ENCODE measurements at regions not wholly inside any gene's neighbourhood (a gene's known extent, or its start where the extent isn't known, plus 50 kb on each side); places are given as distances from the start of the nearest gene placed in this dataset.

DNA sequence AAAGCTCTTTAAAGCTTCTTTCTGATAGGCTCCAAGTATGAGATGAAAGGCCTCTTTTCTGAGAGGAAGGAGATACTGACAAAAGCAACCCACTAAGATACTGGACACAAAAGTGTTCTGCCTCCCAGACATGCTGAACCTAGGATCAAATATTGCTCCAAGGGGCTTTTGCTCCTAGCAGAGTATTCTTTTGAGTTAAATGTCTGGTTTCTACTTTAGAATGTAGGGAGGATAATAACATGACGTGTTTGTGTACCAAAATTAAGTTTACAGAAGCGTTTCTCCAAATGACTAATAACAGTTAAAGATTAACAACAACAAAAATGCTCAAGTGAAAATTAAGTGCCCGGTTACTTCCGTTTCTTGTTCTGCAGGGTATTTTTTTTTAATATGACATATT, 2293.3 kb upstream of the C9orf72 start:
- peaks cover 3% of the 10 kb centered on the region; the same call in 1 of the 2 replicates for H3K9me2 ChIP-seq (ENCODE audit: low read depth, low read length)
- H3F3A ChIP-seq (ENCODE audit: insufficient read depth, low read length) = no peaks in the 10 kb centered on the region
- H3K79me2 ChIP-seq (ENCODE audit: insufficient read depth, low read length) = no peaks in the 10 kb centered on the region
- H3K4me3 ChIP-seq (ENCODE audit: low read depth, low read length, poor library complexity, severe bottlenecking) = no peak overlapping the region
- no peak overlapping the region for H2AFZ ChIP-seq (ENCODE audit: low read length)
- no peaks in the 10 kb centered on the region for H4K20me1 ChIP-seq (ENCODE audit: insufficient read depth, low read length)
- H3K9ac ChIP-seq (ENCODE audit: low read length) = no peak overlapping the region
- no peak for TF ChIP-seq EZH2 (IDR thresholded peaks at IDR 0.05; ENCODE audit: borderline replicate concordance, low read length)
- TF ChIP-seq, protein P1, sequence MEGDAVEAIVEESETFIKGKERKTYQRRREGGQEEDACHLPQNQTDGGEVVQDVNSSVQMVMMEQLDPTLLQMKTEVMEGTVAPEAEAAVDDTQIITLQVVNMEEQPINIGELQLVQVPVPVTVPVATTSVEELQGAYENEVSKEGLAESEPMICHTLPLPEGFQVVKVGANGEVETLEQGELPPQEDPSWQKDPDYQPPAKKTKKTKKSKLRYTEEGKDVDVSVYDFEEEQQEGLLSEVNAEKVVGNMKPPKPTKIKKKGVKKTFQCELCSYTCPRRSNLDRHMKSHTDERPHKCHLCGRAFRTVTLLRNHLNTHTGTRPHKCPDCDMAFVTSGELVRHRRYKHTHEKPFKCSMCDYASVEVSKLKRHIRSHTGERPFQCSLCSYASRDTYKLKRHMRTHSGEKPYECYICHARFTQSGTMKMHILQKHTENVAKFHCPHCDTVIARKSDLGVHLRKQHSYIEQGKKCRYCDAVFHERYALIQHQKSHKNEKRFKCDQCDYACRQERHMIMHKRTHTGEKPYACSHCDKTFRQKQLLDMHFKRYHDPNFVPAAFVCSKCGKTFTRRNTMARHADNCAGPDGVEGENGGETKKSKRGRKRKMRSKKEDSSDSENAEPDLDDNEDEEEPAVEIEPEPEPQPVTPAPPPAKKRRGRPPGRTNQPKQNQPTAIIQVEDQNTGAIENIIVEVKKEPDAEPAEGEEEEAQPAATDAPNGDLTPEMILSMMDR (IDR thresholded peaks at IDR 0.05; ENCODE audit: low read length) = no peak
- no peaks in the 10 kb centered on the region for H3K9me3 ChIP-seq (ENCODE audit: low read length)
- H3K27ac ChIP-seq (ENCODE audit: low read depth, low read length, poor library complexity, severe bottlenecking) = no peak overlapping the region
- H3K27me3 ChIP-seq (ENCODE audit: insufficient read depth, low read length) = no peaks in the 10 kb centered on the region
- no peaks in the 10 kb centered on the region for H3K4me1 ChIP-seq (ENCODE audit: insufficient read depth, low read length, severe bottlenecking)
- no peak overlapping the region for H3K4me2 ChIP-seq (ENCODE audit: low read length)
- no peaks in the 10 kb centered on the region for H3K36me3 ChIP-seq (ENCODE audit: insufficient read depth, low read length)

DNA sequence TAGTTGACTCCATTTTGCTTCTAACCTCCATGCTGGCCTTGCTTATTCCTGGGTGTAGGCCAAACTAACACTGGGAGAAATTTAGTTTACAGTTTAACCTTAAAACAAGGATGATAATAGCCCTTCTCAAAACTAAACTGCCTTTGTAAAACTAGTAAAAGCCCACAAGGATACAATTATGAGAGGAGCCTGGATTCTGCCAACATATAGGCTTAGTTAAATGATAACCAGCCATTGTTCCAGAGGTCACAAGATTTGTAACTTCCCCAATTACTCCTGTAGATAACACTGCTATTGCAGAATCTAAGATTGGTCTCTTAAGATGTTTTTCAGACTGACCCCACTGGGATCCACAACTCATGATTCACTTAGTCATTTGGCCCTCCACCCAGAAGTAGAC, 2300.3 kb upstream of the C9orf72 start:
- Histone ChIP-seq H3K9ac (ENCODE audit: low read length) (no peak overlapping the region), H3K79me2 (ENCODE audit: insufficient read depth, low read length) (no peaks in the 10 kb centered on the region), H3K4me2 (ENCODE audit: low read length) (no peak overlapping the region)

DNA sequence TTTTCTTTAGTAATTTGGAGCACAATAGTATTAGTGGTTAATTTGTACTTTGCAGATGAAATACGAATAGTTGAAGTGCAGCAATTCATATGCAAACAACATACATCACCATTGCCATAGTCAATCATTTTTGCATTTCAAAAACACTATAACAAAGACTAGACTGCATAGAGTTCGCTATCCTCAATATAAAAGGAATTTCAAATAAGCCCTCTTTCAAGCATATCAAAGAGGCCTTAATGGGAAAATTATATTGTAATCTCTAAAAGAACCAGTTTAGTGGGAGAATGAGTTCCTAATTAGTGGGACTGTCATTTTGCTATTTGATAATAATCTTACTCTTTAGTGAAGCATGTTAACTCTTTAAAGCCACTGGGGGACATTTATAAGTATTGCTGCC, 2302.3 kb upstream of the C9orf72 start:
- no peaks in the 10 kb centered on the region for H4K20me1 ChIP-seq (ENCODE audit: insufficient read depth, low read length)
- H3K27me3 ChIP-seq (ENCODE audit: insufficient read depth, low read length) = no peaks in the 10 kb centered on the region
- no peaks in the 10 kb centered on the region for H3K9me3 ChIP-seq (ENCODE audit: low read length)
- no peak overlapping the region for H3K4me3 ChIP-seq (ENCODE audit: low read depth, low read length, poor library complexity, severe bottlenecking)
- H3K79me2 ChIP-seq (ENCODE audit: insufficient read depth, low read length) = no peaks in the 10 kb centered on the region
- no peaks in the 10 kb centered on the region for H3K9me2 ChIP-seq (ENCODE audit: low read depth, low read length)
- no peak overlapping the region for H3K4me2 ChIP-seq (ENCODE audit: low read length)
- no peak for TF ChIP-seq EZH2 (IDR thresholded peaks at IDR 0.05; ENCODE audit: borderline replicate concordance, low read length)
- TF ChIP-seq, protein P1 (IDR thresholded peaks at IDR 0.05; ENCODE audit: low read length) = no peak
- H3F3A ChIP-seq (ENCODE audit: insufficient read depth, low read length) = no peaks in the 10 kb centered on the region
- H3K9ac ChIP-seq (ENCODE audit: low read length) = no peak overlapping the region
- no peaks in the 10 kb centered on the region for H3K36me3 ChIP-seq (ENCODE audit: insufficient read depth, low read length)
- no peak overlapping the region for H3K27ac ChIP-seq (ENCODE audit: low read depth, low read length, poor library complexity, severe bottlenecking)
- H2AFZ ChIP-seq (ENCODE audit: low read length) = no peak overlapping the region
- no peaks in the 10 kb centered on the region for H3K4me1 ChIP-seq (ENCODE audit: insufficient read depth, low read length, severe bottlenecking)

More for the DNA sequence above, 2300.3 kb upstream of the C9orf72 start:
- TF ChIP-seq EZH2 (IDR thresholded peaks at IDR 0.05; ENCODE audit: borderline replicate concordance, low read length) = no peak
- TF ChIP-seq, protein P1 (IDR thresholded peaks at IDR 0.05; ENCODE audit: low read length) = no peak
- Histone ChIP-seq H3K27ac (ENCODE audit: low read depth, low read length, poor library complexity, severe bottlenecking) (no peak overlapping the region), H3K36me3 (ENCODE audit: insufficient read depth, low read length) (no peaks in the 10 kb centered on the region), H3K4me3 (ENCODE audit: low read depth, low read length, poor library complexity, severe bottlenecking) (no peak overlapping the region), H2AFZ (ENCODE audit: low read length) (no peak overlapping the region), H3K27me3 (ENCODE audit: insufficient read depth, low read length) (no peaks in the 10 kb centered on the region), H3F3A (ENCODE audit: insufficient read depth, low read length) (no peaks in the 10 kb centered on the region), H4K20me1 (ENCODE audit: insufficient read depth, low read length) (no peaks in the 10 kb centered on the region), H3K4me1 (ENCODE audit: insufficient read depth, low read length, severe bottlenecking) (no peaks in the 10 kb centered on the region), H3K9me2 (ENCODE audit: low read depth, low read length) (peaks cover 2% of the 10 kb centered on the region; the same call in 1 of the 2 replicates), H3K9me3 (ENCODE audit: low read length) (no peaks in the 10 kb centered on the region)
